Tibial nerve (tissue), 4 donors: ENCODE measurements at regions not wholly inside any gene's neighbourhood (a gene's known extent, or its start where the extent isn't known, plus 50 kb on each side); places are given as distances from the start of the nearest gene placed in this dataset.

ENCODE experiments used
- DNase-seq, 2 donors: peaks; one replicate each; pipeline ENCODE4 v3.0.0-alpha.2; 2019; ENCODE audit warnings: low spot score in 2 of 2
- H3K27ac ChIP-seq, 4 donors: fragments of 200-600 bp; sonication (generic) in 3 of 4; one replicate each; pipeline ENCODE4 v1.5.1; 2017 to 2019; ENCODE audit warnings: mild to moderate bottlenecking in 1 of 4
- H3K27me3 ChIP-seq, 2 donors: fragments of 200-600 bp; sonication (generic) in 1 of 2; one replicate each; pipeline versions ENCODE4 v1.5.1 to v1.6.0; 2017 to 2019
- H3K36me3 ChIP-seq, 3 donors: fragments of 200-600 bp; sonication (generic); one replicate each; pipeline ENCODE4 v1.5.1; 2018 to 2019
- H3K4me1 ChIP-seq, 4 donors: fragments of 200-600 bp; sonication (generic) in 3 of 4; one replicate each; pipeline ENCODE4 v1.5.1; 2017 to 2019
- H3K4me3 ChIP-seq, 4 donors: fragments of 200-600 bp; sonication (generic) in 3 of 4; one replicate each; pipeline ENCODE4 v1.5.1; 2017 to 2019; ENCODE audit warnings: mild to moderate bottlenecking in 1 of 4, moderate library complexity in 1 of 4
- H3K9me3 ChIP-seq, 4 donors: fragments of 200-600 bp; sonication (generic) in 3 of 4; one replicate each; pipeline ENCODE4 v1.5.1; 2017 to 2019
- CTCF ChIP-seq, 5 experiments: fragments of 200-600 bp in 3 of 5; fragments of 450-650 bp in 2 of 5; sonication (generic) in 3 of 5; IDR thresholded peaks; one replicate each; pipeline ENCODE4 v1.5.1; 2016 to 2019; ENCODE audit warnings: antibody characterized with exemption in 5 of 5, mild to moderate bottlenecking in 3 of 5, moderate library complexity in 2 of 5
- EP300 ChIP-seq, 2 donors: sonication (generic); formaldehyde crosslinking; IDR thresholded peaks; one replicate each; pipeline ENCODE4 v1.6.1; 2017; ENCODE audit warnings: antibody characterized with exemption in 2 of 2, mild to moderate bottlenecking in 1 of 2
- POLR2A ChIP-seq, 2 donors: fragments of 450-650 bp; IDR thresholded peaks; one replicate each; pipeline ENCODE4 v1.6.1; 2017; ENCODE audit warnings: antibody characterized with exemption in 2 of 2, mild to moderate bottlenecking in 2 of 2, moderate library complexity in 2 of 2
- WGBS, 2 donors: methylation state at CpG; one replicate each; pipeline ENCODE4 v1.1.5; 2018; 5-methylcytosine and 5-hydroxymethylcytosine counted together

- 65 to 71% methylated on average over 6 of the region's 6 CpGs for WGBS, 2 donors
These were observed 343.6 kb downstream of the FGF9 start for GRCh38 chr13:22014469-22014868.

GRCh38 chr13:22017226-22017625 is 346.4 kb downstream of the FGF9 start:
- Histone ChIP-seq H3K27me3 (no peaks in the 10 kb centered on the region), H3K36me3 (no peaks in the 10 kb centered on the region), H3K4me3 (no peak overlapping the region), H3K27ac (no peak overlapping the region), H3K4me1 (peaks cover 0 to 3% (median 0%) of the 10 kb centered on the region in 4 donors), H3K9me3 (no peaks in the 10 kb centered on the region)
- WGBS, 2 donors: 43 to 53% methylated on average over 3 of the region's 3 CpGs
- DNase-seq: no peak
- TF ChIP-seq POLR2A (IDR thresholded peaks at IDR 0.05) (no peak), CTCF (IDR thresholded peaks at IDR 0.05) (no peak), EP300 (IDR thresholded peaks at IDR 0.05) (no peak)

More at GRCh38 chr13:22014469-22014868, 343.6 kb downstream of the FGF9 start:
- peaks cover 0 to 3% (median 0%) of the 10 kb centered on the region in 4 donors for H3K4me1 ChIP-seq
- no peak overlapping the region for H3K4me3 ChIP-seq
- TF ChIP-seq CTCF (IDR thresholded peaks at IDR 0.05) (no peak), EP300 (IDR thresholded peaks at IDR 0.05) (no peak), POLR2A (IDR thresholded peaks at IDR 0.05) (no peak)
- no peaks in the 10 kb centered on the region for H3K9me3 ChIP-seq
- no peak overlapping the region for H3K27ac ChIP-seq
- no peak for DNase-seq
- H3K27me3 ChIP-seq: no peaks in the 10 kb centered on the region
- H3K36me3 ChIP-seq: no peaks in the 10 kb centered on the region

GRCh38 chr13:22018076-22018835 is 347.4 kb downstream of the FGF9 start:
- H3K4me1 ChIP-seq: peaks cover 0 to 3% (median 0%) of the 10 kb centered on the region in 4 donors
- no peaks in the 10 kb centered on the region for H3K27me3 ChIP-seq
- H3K4me3 ChIP-seq: no peak overlapping the region
- H3K9me3 ChIP-seq: no peaks in the 10 kb centered on the region
- WGBS, 2 donors: 84 to 86% methylated on average over 14 of the region's 14 CpGs
- H3K36me3 ChIP-seq: no peaks in the 10 kb centered on the region
- DNase-seq: no peak
- no peak overlapping the region for H3K27ac ChIP-seq
- TF ChIP-seq EP300 (IDR thresholded peaks at IDR 0.05) (no peak), POLR2A (IDR thresholded peaks at IDR 0.05) (no peak)

- WGBS, 2 donors: 85 to 86% methylated on average over 4 of the region's 4 CpGs
- no peak for DNase-seq
- H3K27me3 ChIP-seq: no peaks in the 10 kb centered on the region
These were observed 347.9 kb downstream of the FGF9 start for GRCh38 chr13:22018836-22019210.

GRCh38 chr13:22024381-22024994 is 353.6 kb downstream of the FGF9 start:
- no peaks in the 10 kb centered on the region for H3K27me3 ChIP-seq
- no peak for DNase-seq
- H3K9me3 ChIP-seq: no peaks in the 10 kb centered on the region
- H3K4me1 ChIP-seq: no peaks in the 10 kb centered on the region
- no peaks in the 10 kb centered on the region for H3K36me3 ChIP-seq
- no peak overlapping the region for H3K4me3 ChIP-seq
- no peak overlapping the region for H3K27ac ChIP-seq
- TF ChIP-seq CTCF (IDR thresholded peaks at IDR 0.05) (no peak), POLR2A (IDR thresholded peaks at IDR 0.05) (no peak), EP300 (IDR thresholded peaks at IDR 0.05) (no peak)
- WGBS, 2 donors: 87 to 91% methylated on average over 8 of the region's 8 CpGs

More at GRCh38 chr13:22018836-22019210, 347.9 kb downstream of the FGF9 start:
- no peaks in the 10 kb centered on the region for H3K36me3 ChIP-seq
- no peak for TF ChIP-seq POLR2A (IDR thresholded peaks at IDR 0.05)
- no peak for TF ChIP-seq CTCF (IDR thresholded peaks at IDR 0.05)
- no peak for TF ChIP-seq EP300 (IDR thresholded peaks at IDR 0.05)
- no peak overlapping the region for H3K27ac ChIP-seq
- H3K4me1 ChIP-seq: peaks cover 0 to 3% (median 0%) of the 10 kb centered on the region in 4 donors
- no peaks in the 10 kb centered on the region for H3K9me3 ChIP-seq
- no peak overlapping the region for H3K4me3 ChIP-seq
